GM12892 (cell line): ENCODE measurements at regions not wholly inside any gene's neighbourhood (a gene's known extent, or its start where the extent isn't known, plus 50 kb on each side); places are given as distances from the start of the nearest gene placed in this dataset.

Experiments
- POLR2A ChIP-seq: IDR thresholded peaks from 2 replicates; pipeline ENCODE4 v1.6.1; 2011; ENCODE audit warnings: low read depth, low read length, control low read depth
- POLR2AphosphoS5 ChIP-seq: IDR thresholded peaks from 2 replicates; pipeline ENCODE4 v1.6.1; 2011; ENCODE audit warnings: low read depth, low read length, control low read depth
- TAF1 ChIP-seq: IDR thresholded peaks from 2 replicates; pipeline ENCODE4 v1.6.1; 2011; ENCODE audit warnings: low read depth, mild to moderate bottlenecking, control low read depth, low read length, borderline replicate concordance

DNA sequence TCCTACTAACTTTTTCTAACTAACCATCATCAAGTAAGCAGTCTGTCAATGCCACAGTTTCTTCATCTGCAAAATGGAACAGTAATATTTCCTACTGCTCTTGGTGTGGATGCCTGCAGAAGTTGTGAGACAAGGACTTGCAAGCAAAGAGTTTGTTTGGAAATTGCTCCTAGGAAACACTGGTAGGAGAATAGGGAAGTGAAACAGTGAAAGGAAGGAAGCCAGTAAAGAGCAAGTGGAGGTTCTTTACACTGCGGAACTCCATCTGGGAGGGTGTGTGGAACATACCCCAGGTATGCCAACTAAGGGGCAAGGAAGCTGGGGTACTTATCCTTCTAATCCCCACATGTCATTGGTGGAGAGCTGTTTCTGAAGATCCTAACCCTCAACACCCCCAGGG lies 119.9 kb downstream of the FOXD1 start:
- TF ChIP-seq POLR2A (no peak), TAF1 (no peak), POLR2AphosphoS5 (no peak)
